Activated naive CD4-positive, alpha-beta T cell treated with anti-CD3 and anti-CD28 coated beads, Interleukin-2, amount 10 ng/mL, durations not matched to agents 7 days and 5 days (primary cell): ENCODE measurements at regions not wholly inside any gene's neighbourhood (a gene's known extent, or its start where the extent isn't known, plus 50 kb on each side); places are given as distances from the start of the nearest gene placed in this dataset.

ENCODE experiments used
- CTCF ChIA-PET: fragments of 350-600 bp; sonication (Branson Sonifier 250); formaldehyde crosslinking; loops from one replicate; lab custom pipeline; 2021; ENCODE audit warnings: antibody characterized with exemption; lab: Charles Lee
- DNase-seq: peaks from one replicate; pipeline ENCODE4 v3.0.0-alpha.2; 2020
- H3K27ac Mint-ChIP-seq: one replicate; pipeline ENCODE4 v1.8.0; 2021; ENCODE audit warnings: mild to moderate bottlenecking, moderate library complexity, mixed read lengths
- H3K27me3 Mint-ChIP-seq: one replicate; pipeline ENCODE4 v1.8.0; 2021; ENCODE audit warnings: mild to moderate bottlenecking, mixed read lengths
- H3K36me3 Mint-ChIP-seq: one replicate; pipeline ENCODE4 v1.8.0; 2021; ENCODE audit warnings: mixed read lengths
- H3K4me1 Mint-ChIP-seq: one replicate; pipeline ENCODE4 v1.8.0; 2021; ENCODE audit warnings: mixed read lengths
- H3K4me3 Mint-ChIP-seq: one replicate; pipeline ENCODE4 v1.8.0; 2021; ENCODE audit warnings: mild to moderate bottlenecking, moderate library complexity, mixed read lengths
- H3K9me3 Mint-ChIP-seq: one replicate; pipeline ENCODE4 v1.8.0; 2021; ENCODE audit warnings: mixed read lengths

DNA sequence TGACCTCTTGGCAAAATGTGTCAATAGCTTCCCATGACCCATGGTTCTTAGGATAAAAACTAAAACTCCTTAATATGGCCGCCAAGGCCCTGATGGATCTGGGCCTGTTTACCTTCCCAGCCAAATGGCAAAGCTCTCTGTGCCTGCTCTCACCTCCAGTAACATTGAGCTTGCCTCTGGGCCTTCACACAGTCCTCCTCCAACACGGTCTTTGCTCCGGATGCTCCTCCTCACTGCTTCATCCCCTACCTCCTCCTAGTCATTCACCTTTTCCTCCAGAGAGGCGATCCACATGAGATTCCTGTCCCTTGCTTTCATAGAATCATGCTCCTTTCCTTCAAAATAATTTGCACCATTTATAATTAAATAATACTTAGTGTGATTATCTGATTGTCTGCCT, 172.3 kb upstream of the AFDN start:
- CTCF ChIA-PET = no interaction called here
- Mint-ChIP-seq H3K27ac (no peak overlapping the region), H3K4me3 (no peak overlapping the region), H3K4me1 (no peaks in the 10 kb centered on the region), H3K27me3 (peaks cover 5% of the 10 kb centered on the region), H3K36me3 (no peaks in the 10 kb centered on the region), H3K9me3 (no peaks in the 10 kb centered on the region)
- DNase-seq = no peak

DNA sequence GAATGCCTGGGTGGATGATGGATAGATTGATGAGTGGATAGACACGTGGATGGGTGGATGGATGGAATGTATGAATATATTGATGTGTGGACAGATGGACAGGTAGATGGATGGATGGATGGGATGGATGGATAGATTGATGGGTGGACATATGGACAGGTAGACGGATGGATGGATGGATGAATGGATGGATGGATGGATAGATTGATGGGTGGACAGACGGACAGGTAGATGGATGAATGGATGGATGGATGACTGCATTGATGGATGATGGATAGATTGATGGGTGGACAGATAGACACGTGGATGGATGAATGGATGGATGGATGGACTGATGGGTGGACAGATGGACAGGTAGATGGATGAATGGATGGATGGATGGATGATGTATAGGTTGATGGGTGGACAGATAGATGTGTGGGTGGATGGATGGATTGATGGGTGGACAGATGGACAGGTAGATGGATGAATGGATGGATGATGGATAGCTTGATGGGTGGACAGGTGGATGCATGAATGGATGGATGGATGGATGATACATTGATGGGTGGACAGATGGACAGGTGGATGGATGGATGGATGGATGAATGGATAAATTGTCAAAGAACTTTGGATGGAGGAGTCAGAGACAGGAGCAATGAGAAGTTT, 171.4 kb upstream of the AFDN start:
- H3K4me1 Mint-ChIP-seq = no peaks in the 10 kb centered on the region
- no peak for DNase-seq
- H3K4me3 Mint-ChIP-seq = no peak overlapping the region
- peaks cover 5% of the 10 kb centered on the region for H3K27me3 Mint-ChIP-seq
- no peak overlapping the region for H3K27ac Mint-ChIP-seq
- no peaks in the 10 kb centered on the region for H3K36me3 Mint-ChIP-seq
- CTCF ChIA-PET = no interaction called here
- H3K9me3 Mint-ChIP-seq = no peaks in the 10 kb centered on the region

- H3K27me3 Mint-ChIP-seq = peaks cover 5% of the 10 kb centered on the region
- CTCF ChIA-PET = no interaction called here
- H3K9me3 Mint-ChIP-seq = no peaks in the 10 kb centered on the region
- no peaks in the 10 kb centered on the region for H3K36me3 Mint-ChIP-seq
- DNase-seq = no peak
- no peaks in the 10 kb centered on the region for H3K4me1 Mint-ChIP-seq
- no peak overlapping the region for H3K27ac Mint-ChIP-seq
- no peak overlapping the region for H3K4me3 Mint-ChIP-seq
These were observed 168.6 kb upstream of the AFDN start for GRCh38 chr6:167658106-167658505.

- H3K27me3 Mint-ChIP-seq = peaks cover 3% of the 10 kb centered on the region
These were observed 167.7 kb upstream of the AFDN start for GRCh38 chr6:167659046-167659445.

DNA sequence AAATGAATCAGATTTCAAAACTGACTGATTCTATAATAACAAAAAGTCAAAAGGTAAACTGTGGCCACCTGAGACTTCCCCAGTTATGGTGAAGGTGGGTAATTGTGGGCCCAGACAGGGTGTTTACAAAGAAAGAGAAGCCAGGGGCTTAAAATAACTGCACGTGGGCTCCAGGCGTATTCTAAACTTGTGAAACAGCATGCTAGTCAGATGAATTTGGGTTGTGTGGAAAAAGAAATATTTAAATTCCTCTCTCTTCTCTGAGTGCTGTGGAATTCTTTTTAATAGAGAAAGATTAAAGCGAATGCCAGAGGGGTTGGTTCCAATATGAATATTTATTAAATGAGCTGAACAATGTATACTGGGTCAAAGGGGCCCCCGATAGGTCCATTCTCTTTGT, 166.3 kb upstream of the AFDN start:
- H3K4me1 Mint-ChIP-seq = no peaks in the 10 kb centered on the region
- no peak for DNase-seq
- no peaks in the 10 kb centered on the region for H3K9me3 Mint-ChIP-seq
- CTCF ChIA-PET = no interaction called here
- no peak overlapping the region for H3K4me3 Mint-ChIP-seq
- H3K27ac Mint-ChIP-seq = no peak overlapping the region
- peaks cover 15% of the 10 kb centered on the region for H3K27me3 Mint-ChIP-seq
- H3K36me3 Mint-ChIP-seq = no peaks in the 10 kb centered on the region

More at GRCh38 chr6:167659046-167659445, 167.7 kb upstream of the AFDN start:
- no peaks in the 10 kb centered on the region for H3K36me3 Mint-ChIP-seq
- no peak for DNase-seq
- H3K27ac Mint-ChIP-seq = no peak overlapping the region
- CTCF ChIA-PET = no interaction called here
- H3K4me3 Mint-ChIP-seq = no peak overlapping the region
- H3K9me3 Mint-ChIP-seq = no peaks in the 10 kb centered on the region
- H3K4me1 Mint-ChIP-seq = no peaks in the 10 kb centered on the region

DNA sequence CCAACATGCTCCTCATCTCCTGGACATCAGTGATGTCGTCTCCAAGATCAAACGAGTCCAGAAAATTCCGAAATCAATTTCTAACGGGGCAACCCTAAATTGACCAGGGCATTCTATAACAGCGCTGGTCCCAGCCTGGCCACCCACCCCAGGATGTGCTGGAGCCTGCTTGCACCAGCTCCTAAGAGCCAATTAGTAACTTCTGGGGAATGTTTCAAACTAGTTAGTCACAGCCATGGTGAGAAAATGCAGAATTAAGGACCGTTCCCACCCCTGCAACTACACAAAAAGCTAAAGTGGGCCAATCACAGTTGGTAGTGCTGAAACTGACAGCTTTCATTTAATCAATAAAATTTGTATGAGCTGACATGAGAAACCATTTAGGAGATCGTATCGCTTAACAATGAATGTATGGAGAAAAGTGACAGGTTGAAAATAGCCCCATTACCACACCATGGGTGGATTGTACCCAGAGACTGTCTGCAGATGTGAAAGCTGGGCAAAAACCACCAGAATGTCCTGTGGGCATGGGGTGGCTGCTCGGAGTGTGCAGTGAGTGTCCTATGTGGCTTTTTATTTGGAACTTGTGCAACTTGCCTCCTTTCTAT, 165.7 kb upstream of the AFDN start:
- DNase-seq = no peak
- Mint-ChIP-seq H3K4me3 (no peak overlapping the region), H3K27me3 (peaks cover 16% of the 10 kb centered on the region), H3K36me3 (no peaks in the 10 kb centered on the region), H3K27ac (no peak overlapping the region), H3K9me3 (no peaks in the 10 kb centered on the region), H3K4me1 (no peaks in the 10 kb centered on the region)
- CTCF ChIA-PET = no interaction called here

GRCh38 chr6:167661552-167662044, 165.1 kb upstream of the AFDN start:
- Mint-ChIP-seq H3K27ac (no peak overlapping the region), H3K4me1 (no peaks in the 10 kb centered on the region), H3K4me3 (no peak overlapping the region), H3K9me3 (no peaks in the 10 kb centered on the region), H3K27me3 (peaks cover 20% of the 10 kb centered on the region), H3K36me3 (no peaks in the 10 kb centered on the region)
- CTCF ChIA-PET = no interaction called here
- no peak for DNase-seq

- Mint-ChIP-seq H3K36me3 (no peaks in the 10 kb centered on the region), H3K27ac (no peak overlapping the region), H3K9me3 (no peaks in the 10 kb centered on the region), H3K4me3 (no peak overlapping the region), H3K27me3 (peaks cover 20% of the 10 kb centered on the region), H3K4me1 (no peaks in the 10 kb centered on the region)
- CTCF ChIA-PET = no interaction called here
- DNase-seq = no peak
These were observed 164.4 kb upstream of the AFDN start for GRCh38 chr6:167662075-167662880.

GRCh38 chr6:167662881-167663205, 163.9 kb upstream of the AFDN start:
- no peak for DNase-seq
- Mint-ChIP-seq H3K4me3 (no peak overlapping the region), H3K27ac (no peak overlapping the region), H3K9me3 (no peaks in the 10 kb centered on the region), H3K4me1 (no peaks in the 10 kb centered on the region), H3K27me3 (peaks cover 20% of the 10 kb centered on the region), H3K36me3 (no peaks in the 10 kb centered on the region)
- CTCF ChIA-PET = no interaction called here

DNA sequence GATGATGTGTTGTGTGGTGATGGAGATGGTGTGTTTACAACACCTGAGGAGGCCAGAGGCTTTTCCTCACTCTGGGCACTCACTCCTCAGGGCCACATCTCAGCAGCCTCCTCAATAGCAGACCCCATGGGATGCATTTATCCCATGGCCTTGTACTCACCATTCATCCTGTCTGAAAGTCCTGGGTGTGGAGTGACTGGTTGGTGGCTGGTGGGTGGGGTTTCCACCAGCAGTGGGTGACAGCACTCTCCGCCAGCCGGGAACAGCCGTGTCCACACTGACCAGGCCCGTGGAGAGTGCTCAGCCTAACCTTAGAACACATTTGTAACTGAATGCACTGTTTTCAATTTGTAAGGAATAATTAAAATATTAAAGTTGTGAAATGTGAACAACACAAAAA, 163.4 kb upstream of the AFDN start:
- Mint-ChIP-seq H3K4me3 (no peak overlapping the region), H3K27me3 (peaks cover 20% of the 10 kb centered on the region), H3K4me1 (no peaks in the 10 kb centered on the region), H3K36me3 (no peaks in the 10 kb centered on the region), H3K27ac (no peak overlapping the region), H3K9me3 (no peaks in the 10 kb centered on the region)
- no peak for DNase-seq
- CTCF ChIA-PET = no interaction called here

DNA sequence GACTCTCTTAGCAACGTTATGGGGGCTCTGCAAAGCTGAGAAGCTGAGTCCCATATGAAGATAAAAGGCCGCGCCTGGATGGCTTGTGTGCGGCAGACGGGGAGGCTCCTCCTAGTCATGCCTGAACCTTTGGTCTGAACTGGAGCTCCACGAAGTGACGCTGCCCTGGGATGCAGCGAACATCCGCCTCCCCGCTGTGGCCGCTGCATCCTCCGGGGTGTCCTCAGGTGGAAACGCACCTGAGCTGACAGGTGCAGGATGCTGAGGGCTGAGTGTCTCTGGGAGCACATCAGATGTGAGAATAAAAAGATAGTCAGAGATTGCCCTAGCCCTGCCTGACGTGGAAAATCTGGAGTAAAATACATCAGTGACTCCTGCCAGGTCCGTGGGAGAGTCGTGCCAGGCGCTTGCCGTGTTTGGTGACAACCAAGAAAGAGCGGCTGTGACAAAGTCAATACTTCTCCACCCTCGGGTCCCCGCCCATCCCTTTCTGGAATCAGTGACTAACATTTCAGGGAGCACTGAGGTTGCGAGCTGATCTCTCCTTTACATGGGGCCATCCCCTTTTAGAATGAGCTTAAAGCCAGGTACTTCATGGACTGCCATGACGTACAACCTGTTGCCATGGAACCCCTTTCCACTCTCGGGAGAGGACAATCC, 162.8 kb upstream of the AFDN start:
- no peaks in the 10 kb centered on the region for H3K36me3 Mint-ChIP-seq
- no peak overlapping the region for H3K4me3 Mint-ChIP-seq
- H3K27ac Mint-ChIP-seq = no peak overlapping the region
- no peak for DNase-seq
- H3K27me3 Mint-ChIP-seq = peaks cover 20% of the 10 kb centered on the region
- H3K4me1 Mint-ChIP-seq = no peaks in the 10 kb centered on the region
- CTCF ChIA-PET = no interaction called here
- H3K9me3 Mint-ChIP-seq = no peaks in the 10 kb centered on the region

DNA sequence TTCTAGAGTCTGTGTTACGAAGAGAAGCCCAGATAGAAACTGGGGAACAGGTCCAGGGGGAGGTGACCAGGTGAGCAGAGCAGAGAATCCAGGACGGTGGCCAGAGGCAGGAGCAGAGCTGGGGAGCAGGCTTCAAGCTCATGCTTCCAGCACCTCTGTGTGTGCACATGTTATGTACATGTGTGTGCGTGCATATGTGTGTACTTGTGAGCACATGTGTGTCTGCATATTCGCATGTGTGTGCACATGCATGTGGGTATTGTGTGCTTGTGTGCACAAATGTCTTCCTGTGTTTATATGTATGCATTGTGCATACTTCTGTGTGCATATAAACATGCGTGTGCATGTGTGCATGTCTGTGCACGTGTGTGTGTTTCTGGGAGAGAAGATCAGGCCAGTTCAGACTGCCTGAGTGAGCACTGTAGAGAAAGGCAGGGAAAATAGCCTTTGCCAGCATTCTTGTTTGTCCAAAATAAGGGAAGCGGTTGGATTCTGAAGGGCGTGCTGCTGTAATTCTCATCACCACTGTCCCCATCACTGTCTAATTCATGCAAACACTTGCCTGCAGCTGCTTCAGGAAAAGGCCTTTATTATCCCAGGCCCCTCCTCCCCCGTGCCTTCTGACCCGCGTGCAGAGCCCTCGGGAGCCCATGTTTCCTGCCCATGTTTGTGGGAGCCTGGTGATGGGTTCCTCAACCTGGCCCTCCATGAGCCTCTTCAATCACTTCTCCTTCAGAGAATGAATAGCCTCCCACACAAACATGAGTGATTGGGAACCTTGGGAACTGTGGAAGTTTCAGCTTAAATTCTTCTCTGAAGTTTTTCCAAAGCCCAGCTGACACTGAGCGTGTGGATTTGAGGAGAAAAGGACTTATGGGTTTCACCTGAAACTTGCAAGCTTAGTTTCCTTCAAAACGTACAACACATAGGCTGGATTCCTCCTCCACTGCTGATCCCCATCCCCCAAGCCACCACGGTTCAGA, 161.7 kb upstream of the AFDN start:
- no peaks in the 10 kb centered on the region for H3K4me1 Mint-ChIP-seq
- no peak overlapping the region for H3K27ac Mint-ChIP-seq
- CTCF ChIA-PET = no interaction called here

GRCh38 chr6:167665698-167666330, 160.9 kb upstream of the AFDN start:
- H3K27me3 Mint-ChIP-seq = peaks cover 24% of the 10 kb centered on the region
- H3K4me1 Mint-ChIP-seq = no peaks in the 10 kb centered on the region
- H3K9me3 Mint-ChIP-seq = no peaks in the 10 kb centered on the region
- H3K27ac Mint-ChIP-seq = no peak overlapping the region
- CTCF ChIA-PET = no interaction called here
- no peak for DNase-seq
- no peak overlapping the region for H3K4me3 Mint-ChIP-seq
- H3K36me3 Mint-ChIP-seq = no peaks in the 10 kb centered on the region

More for the DNA sequence above, 161.7 kb upstream of the AFDN start:
- no peaks in the 10 kb centered on the region for H3K36me3 Mint-ChIP-seq
- no peak for DNase-seq
- H3K4me3 Mint-ChIP-seq = no peak overlapping the region
- peaks cover 20% of the 10 kb centered on the region for H3K27me3 Mint-ChIP-seq
- no peaks in the 10 kb centered on the region for H3K9me3 Mint-ChIP-seq
